A673 (cell line): ENCODE measurements at regions not wholly inside any gene's neighbourhood (a gene's known extent, or its start where the extent isn't known, plus 50 kb on each side); places are given as distances from the start of the nearest gene placed in this dataset.

Experiments
- EZH2 ChIP-seq: fragments of 200-600 bp; sonication (generic); IDR thresholded peaks from 2 replicates; pipeline ENCODE4 v1.6.1; 2017; ENCODE audit warnings: borderline replicate concordance, low read depth, mild to moderate bottlenecking, mixed read lengths, antibody characterized with exemption, low read length; ENCODE audit not compliant: poor library complexity, severe bottlenecking
- TF ChIP-seq, protein P1 (sequence below): fragments of 300-800, 200-600 bp; sonication (generic); conservative IDR thresholded peaks from 2 replicates; pipeline ENCODE4 v1.5.1; 2017; ENCODE audit warnings: low read depth, mild to moderate bottlenecking, antibody characterized with exemption, low read length, moderate library complexity, mixed read lengths

DNA sequence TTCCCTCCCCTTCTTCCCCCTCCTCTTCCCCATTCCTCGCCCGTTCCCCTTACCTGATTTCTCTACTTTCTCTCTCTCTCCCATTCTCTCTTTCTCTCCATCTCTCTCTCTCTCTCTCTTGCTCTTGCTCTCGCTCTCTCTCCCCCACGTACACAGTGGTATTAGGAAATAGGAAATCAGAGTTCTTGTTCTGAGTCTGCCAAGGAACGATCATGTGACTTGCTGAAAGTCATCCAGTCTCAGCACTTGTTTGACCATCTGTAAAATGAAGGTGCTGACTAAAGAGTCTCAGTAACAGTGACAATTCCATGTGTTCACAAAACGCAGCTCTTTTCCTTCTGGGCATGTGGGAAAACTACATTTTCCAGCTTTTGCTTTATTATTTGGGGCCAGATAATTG is 445.0 kb upstream of the TGFBR2 start:
- TF ChIP-seq, protein P1, sequence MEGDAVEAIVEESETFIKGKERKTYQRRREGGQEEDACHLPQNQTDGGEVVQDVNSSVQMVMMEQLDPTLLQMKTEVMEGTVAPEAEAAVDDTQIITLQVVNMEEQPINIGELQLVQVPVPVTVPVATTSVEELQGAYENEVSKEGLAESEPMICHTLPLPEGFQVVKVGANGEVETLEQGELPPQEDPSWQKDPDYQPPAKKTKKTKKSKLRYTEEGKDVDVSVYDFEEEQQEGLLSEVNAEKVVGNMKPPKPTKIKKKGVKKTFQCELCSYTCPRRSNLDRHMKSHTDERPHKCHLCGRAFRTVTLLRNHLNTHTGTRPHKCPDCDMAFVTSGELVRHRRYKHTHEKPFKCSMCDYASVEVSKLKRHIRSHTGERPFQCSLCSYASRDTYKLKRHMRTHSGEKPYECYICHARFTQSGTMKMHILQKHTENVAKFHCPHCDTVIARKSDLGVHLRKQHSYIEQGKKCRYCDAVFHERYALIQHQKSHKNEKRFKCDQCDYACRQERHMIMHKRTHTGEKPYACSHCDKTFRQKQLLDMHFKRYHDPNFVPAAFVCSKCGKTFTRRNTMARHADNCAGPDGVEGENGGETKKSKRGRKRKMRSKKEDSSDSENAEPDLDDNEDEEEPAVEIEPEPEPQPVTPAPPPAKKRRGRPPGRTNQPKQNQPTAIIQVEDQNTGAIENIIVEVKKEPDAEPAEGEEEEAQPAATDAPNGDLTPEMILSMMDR: no peak
- no peak for TF ChIP-seq EZH2
